HL-60 (cell line): ENCODE measurements at regions not wholly inside any gene's neighbourhood (a gene's known extent, or its start where the extent isn't known, plus 50 kb on each side); places are given as distances from the start of the nearest gene placed in this dataset.

Experiments used
- DNase-seq, 2 experiments: peaks; one replicate each; pipeline ENCODE4 v3.0.0-alpha.2; 2010 to 2020; ENCODE audit warnings: low read depth in 1 of 2, low spot score in 1 of 2
- H3K27ac ChIP-seq: fragments of 250-450 bp; sonication (Bioruptor Pico); replicated peaks from 2 replicates; pipeline ENCODE4 v1.5.1; 2020; ENCODE audit warnings: mild to moderate bottlenecking, moderate library complexity
- H3K27me3 ChIP-seq: fragments of 250-450 bp; sonication (Bioruptor Pico); 2 replicates; pipeline ENCODE4 v1.5.1; 2021; ENCODE audit warnings: mild to moderate bottlenecking, moderate library complexity; ENCODE audit not compliant: insufficient read depth, poor library complexity, severe bottlenecking
- H3K4me3 ChIP-seq: replicated peaks from 2 replicates; pipeline ENCODE4 v1.5.1; 2011; ENCODE audit warnings: mild to moderate bottlenecking, control low read depth, low read length; ENCODE audit not compliant: insufficient read depth
- CTCF ChIP-seq: IDR thresholded peaks from one replicate; pipeline ENCODE4 v1.5.1; 2011; ENCODE audit warnings: low read length, control low read depth, inconsistent platforms; ENCODE audit not compliant: insufficient read depth
- GABPA ChIP-seq: IDR thresholded peaks from 2 replicates; pipeline ENCODE4 v1.6.1; 2012; ENCODE audit warnings: low read depth
- POLR2AphosphoS5 ChIP-seq: IDR thresholded peaks from 2 replicates; pipeline ENCODE4 v1.6.1; 2012; ENCODE audit warnings: low read depth
- REST ChIP-seq: IDR thresholded peaks from 2 replicates; pipeline ENCODE4 v1.6.1; 2012; ENCODE audit warnings: low read depth; ENCODE audit not compliant: insufficient replicate concordance
- SPI1 ChIP-seq: IDR thresholded peaks from 2 replicates; pipeline ENCODE4 v1.6.1; 2012; ENCODE audit warnings: low read depth, mild to moderate bottlenecking, borderline replicate concordance

- no peak for DNase-seq
- Histone ChIP-seq H3K27ac (no peak overlapping the region), H3K4me3 (no peak overlapping the region), H3K27me3 (no peaks in the 10 kb centered on the region)
- no peak for TF ChIP-seq CTCF
- TF ChIP-seq POLR2AphosphoS5 = no peak
- no peak for TF ChIP-seq SPI1
- no peak for TF ChIP-seq GABPA
Observed at GRCh38 chr10:31207636-31208035, 111.4 kb upstream of the ZEB1 start.

- H3K27ac ChIP-seq = no peak overlapping the region
- peak in 1 of 2 experiments; percentile 13 for DNase-seq
- no peaks in the 10 kb centered on the region for H3K27me3 ChIP-seq
- no peak for TF ChIP-seq POLR2AphosphoS5
- no peak for TF ChIP-seq CTCF
- TF ChIP-seq REST = no peak
- no peak for TF ChIP-seq GABPA
- peak; percentile 43; the same call in 1 of the 2 replicates for TF ChIP-seq SPI1
- H3K4me3 ChIP-seq = no peak overlapping the region
Observed at GRCh38 chr10:31209478-31209877, 109.5 kb upstream of the ZEB1 start.

GRCh38 chr10:31210190-31210589 is 108.8 kb upstream of the ZEB1 start:
- Histone ChIP-seq H3K27ac (no peak overlapping the region), H3K27me3 (no peaks in the 10 kb centered on the region), H3K4me3 (no peak overlapping the region)
- no peak for DNase-seq
- TF ChIP-seq REST (no peak), POLR2AphosphoS5 (no peak), SPI1 (no peak), GABPA (no peak), CTCF (no peak)

GRCh38 chr10:31213959-31214358 is 105.1 kb upstream of the ZEB1 start:
- Histone ChIP-seq H3K4me3 (no peak overlapping the region), H3K27ac (no peak overlapping the region), H3K27me3 (no peaks in the 10 kb centered on the region)
- TF ChIP-seq POLR2AphosphoS5 = no peak
- no peak for TF ChIP-seq GABPA
- TF ChIP-seq CTCF = no peak
- no peak for TF ChIP-seq SPI1
- TF ChIP-seq REST = no peak
- DNase-seq = no peak
